GM12873 (cell line): ENCODE measurements at regions not wholly inside any gene's neighbourhood (a gene's known extent, or its start where the extent isn't known, plus 50 kb on each side); places are given as distances from the start of the nearest gene placed in this dataset.

Source experiments
- CTCF ChIP-seq: IDR thresholded peaks from 2 replicates; pipeline ENCODE4 v1.5.1; 2012; ENCODE audit warnings: low read depth, mild to moderate bottlenecking, moderate library complexity, low read length, control low read depth; ENCODE audit not compliant: insufficient read depth; ENCODE audit errors: missing control alignments

DNA sequence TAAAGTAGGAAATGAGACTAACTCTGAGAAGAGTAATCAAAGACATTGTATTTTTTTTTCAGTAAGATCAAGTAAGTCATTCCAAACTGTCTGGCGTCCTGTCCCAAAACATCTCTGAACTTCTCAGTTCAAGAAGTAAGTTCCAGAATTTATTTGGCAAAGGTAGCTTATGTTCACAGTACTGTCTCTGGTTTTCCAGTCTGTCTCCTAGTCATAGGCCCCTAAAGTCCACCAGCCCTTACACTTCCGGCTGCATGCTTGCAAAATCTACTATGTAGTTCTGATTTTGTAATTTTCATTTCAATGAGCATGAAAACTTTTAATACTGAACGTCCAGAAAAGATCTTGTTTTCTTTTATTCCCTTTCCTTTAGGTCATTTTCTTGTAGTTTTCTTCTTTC lies 61.4 kb upstream of the S1PR1 start:
- TF ChIP-seq CTCF = no peak

DNA sequence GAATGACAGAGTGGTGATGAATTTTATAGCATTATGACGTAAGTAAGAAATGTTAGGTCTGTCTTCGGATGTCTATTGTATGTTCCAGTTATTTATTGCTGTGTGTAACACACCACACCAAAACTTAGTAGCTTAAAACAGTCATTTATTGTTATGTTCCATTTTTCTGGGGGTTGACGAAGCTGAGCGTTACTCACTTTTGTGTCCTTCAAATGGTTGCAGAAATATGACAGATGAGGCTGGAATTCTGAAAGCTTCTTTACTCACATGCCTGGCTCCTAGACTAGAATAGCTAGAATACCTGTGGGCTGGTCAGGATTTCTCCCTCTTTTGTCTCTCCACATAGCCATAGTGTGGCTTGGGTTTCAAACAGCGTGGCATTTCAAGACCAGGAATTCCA lies 62.1 kb upstream of the S1PR1 start:
- TF ChIP-seq CTCF = no peak

DNA sequence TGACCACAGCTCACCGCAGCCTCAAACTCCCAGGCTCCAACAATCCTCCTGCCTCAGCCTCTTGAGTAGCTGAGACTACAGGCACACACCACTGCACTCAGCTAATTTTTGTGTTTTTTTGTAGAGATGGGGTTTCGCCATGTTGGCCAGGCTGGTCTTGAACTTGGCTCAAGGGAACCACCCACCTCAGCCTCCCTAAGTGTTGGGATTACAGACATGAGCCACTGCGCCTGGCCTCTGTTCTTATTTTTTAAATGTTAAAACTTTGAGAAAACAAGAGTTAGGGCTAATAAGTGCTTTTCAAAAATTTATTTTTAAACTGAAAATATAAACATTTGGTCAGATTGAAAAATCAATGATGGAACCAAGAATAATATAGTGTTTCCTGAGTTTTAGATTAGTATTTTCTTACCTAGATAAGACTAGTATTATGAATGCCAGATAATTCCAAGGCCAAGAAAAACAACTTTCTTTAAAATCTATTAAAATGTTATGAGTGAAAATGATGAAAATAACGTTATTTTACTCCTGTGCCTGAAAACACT lies 66.2 kb upstream of the S1PR1 start:
- TF ChIP-seq CTCF = no peak

DNA sequence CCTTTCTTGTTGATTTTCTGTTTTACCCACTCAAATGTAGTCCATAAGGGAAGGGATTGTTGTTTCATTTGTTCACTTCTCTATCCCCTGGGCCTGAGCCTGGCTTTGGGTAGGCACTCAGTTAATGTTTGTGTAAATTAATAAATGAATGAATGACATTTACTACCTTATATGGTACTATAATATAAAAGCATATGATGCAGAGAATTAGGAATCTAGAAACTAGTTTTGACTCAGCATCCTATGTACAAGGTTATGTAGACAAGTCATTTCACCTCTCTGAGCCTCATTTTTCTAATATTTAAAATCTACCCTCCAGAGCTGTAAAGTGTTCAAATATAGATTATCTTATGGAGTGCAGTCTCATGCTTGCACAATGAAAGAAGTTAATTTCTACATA lies 68.9 kb upstream of the S1PR1 start:
- TF ChIP-seq CTCF = no peak

DNA sequence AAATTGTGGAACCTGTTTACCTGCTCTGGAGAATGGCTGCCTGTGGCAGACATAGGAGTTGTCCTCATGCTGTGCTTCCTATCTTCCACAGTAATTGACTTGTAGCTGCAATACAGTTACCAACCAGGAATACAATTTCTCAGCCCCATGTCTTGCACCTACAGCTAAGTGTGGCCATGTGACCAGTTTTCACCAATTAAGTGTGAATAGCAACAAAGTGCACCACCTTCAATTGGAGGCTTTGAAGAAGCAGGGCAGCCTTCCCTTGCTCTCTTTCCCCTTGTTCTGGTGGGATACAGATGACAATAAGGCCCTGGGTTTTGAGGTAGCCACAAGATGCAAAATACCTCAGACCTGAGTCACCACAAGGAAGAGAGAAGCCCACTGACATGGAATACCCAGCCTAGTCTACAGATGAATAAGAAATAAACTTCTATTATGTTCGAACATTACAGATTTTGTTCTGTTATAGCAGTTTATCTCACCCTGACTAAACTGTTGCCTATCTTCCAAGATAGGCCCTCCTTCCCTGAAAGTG lies 70.2 kb upstream of the S1PR1 start:
- no peak for TF ChIP-seq CTCF

DNA sequence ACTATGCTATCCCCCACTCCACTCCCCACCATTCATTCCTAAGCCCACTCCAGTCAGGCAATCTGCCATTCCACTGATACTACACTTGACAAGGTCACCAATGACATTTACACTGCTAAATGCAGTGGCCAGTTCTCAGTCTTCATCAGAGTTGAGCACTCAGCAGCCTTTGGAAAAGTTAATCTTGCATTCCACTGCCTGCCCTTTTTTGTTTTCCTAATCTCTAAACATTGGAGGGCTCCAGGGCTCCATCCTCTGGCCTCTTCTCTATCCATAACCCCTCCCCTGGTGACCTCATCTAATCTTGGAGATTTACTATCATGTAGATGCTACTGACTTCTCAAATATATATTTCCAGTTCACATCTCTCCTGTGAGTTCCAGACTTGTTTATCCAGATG lies 70.9 kb upstream of the S1PR1 start:
- TF ChIP-seq CTCF = no peak

GRCh38 chr1:101165532-101165931 lies 71.3 kb upstream of the S1PR1 start:
- TF ChIP-seq CTCF = no peak

DNA sequence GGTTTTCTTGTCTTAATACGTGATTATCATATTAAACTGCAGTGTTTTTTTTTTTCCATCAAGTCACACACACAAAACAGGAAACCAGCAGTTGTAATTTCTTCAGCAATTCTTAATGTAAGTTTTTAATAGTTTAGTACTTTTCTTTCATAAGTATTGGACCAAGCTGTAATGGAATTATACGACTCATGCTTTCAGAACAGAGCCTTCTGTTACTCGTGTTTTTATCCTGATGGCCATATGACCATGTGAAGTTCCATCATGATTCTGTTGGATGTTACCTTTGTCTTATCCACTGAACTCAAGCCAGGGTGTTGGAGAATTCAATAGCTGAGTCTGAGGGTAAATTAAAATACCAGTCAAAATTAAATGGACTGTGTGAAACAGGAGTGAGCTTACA lies 72.0 kb upstream of the S1PR1 start:
- TF ChIP-seq CTCF = no peak
